HUES48 (cell line): ENCODE measurements at regions not wholly inside any gene's neighbourhood (a gene's known extent, or its start where the extent isn't known, plus 50 kb on each side); places are given as distances from the start of the nearest gene placed in this dataset.

ENCODE experiments used
- H3K27ac ChIP-seq: one replicate; pipeline ENCODE4 v1.7.0; 2013; ENCODE audit warnings: low read depth, low read length, inconsistent platforms
- H3K27me3 ChIP-seq: 2 replicates; pipeline ENCODE4 v1.6.1; 2013; ENCODE audit warnings: mild to moderate bottlenecking, low read length; ENCODE audit not compliant: control insufficient read depth, insufficient read depth
- H3K36me3 ChIP-seq: 2 replicates; pipeline ENCODE4 v1.6.1; 2013; ENCODE audit warnings: low read length; ENCODE audit not compliant: control insufficient read depth, insufficient read depth
- H3K4me1 ChIP-seq: 2 replicates; pipeline ENCODE4 v1.6.1; 2013; ENCODE audit warnings: mild to moderate bottlenecking, low read length; ENCODE audit not compliant: control insufficient read depth, insufficient read depth
- H3K4me3 ChIP-seq: 2 replicates; pipeline ENCODE4 v1.5.1; 2013; ENCODE audit warnings: mild to moderate bottlenecking, low read depth, low read length
- H3K9ac ChIP-seq: 2 replicates; pipeline ENCODE4 v1.6.1; 2013; ENCODE audit warnings: mild to moderate bottlenecking, low read depth, low read length, moderate library complexity
- H3K9me3 ChIP-seq: 2 replicates; pipeline ENCODE4 v1.6.1; 2013; ENCODE audit warnings: low read length; ENCODE audit not compliant: control insufficient read depth, insufficient read depth

DNA sequence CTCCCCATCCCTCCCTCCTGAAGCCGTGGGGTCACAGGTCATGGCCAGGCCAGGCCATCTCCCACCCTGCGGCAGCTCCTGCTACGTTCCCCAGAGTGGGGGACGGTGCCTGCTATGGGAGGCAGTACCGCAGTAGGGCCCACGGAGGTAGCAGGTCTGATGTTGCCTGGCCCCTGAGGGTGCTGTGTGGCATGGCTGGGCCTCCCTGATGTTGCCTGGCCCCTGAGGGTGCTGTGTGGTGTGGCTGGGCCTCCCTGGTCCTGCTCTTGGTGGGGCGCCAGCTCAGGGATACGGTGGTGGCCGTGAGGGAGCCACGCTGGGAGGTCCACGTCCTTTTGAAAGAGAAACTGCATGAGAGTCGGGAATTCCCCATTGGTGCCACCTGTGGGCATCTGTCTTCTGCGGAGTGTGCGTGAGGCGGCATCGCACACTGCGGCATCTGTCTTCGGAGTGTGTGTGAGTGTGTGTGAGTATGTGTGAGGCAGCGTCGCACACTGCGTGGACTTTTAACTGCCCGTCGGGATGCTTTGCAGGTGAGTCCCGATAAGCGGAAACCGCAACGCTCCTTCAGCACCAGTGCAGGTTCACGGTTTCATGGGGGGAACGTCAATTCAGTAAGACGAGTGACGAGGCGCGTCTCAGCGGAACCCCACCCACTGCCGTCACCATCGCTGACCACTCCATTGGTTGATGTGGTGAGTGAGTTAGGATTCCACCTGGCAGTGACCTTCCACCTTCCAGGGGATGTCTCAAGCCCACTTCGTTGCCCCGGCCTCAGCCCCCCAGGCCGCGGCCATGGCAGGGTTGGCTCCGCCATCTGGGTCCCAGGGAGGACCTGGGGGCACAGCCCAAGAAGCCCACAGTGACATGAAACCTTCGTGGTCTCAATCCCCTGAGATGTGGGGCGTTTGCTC, 51.2 kb upstream of the CFAP46 start:
- Histone ChIP-seq H3K27ac (no peak overlapping the region), H3K9ac (no peak overlapping the region), H3K36me3 (no peaks in the 10 kb centered on the region), H3K4me1 (no peaks in the 10 kb centered on the region), H3K27me3 (no peaks in the 10 kb centered on the region), H3K4me3 (no peak overlapping the region), H3K9me3 (no peaks in the 10 kb centered on the region)

GRCh38 chr10:132992433-132993215, 50.3 kb upstream of the CFAP46 start:
- Histone ChIP-seq H3K36me3 (no peaks in the 10 kb centered on the region), H3K9me3 (no peaks in the 10 kb centered on the region), H3K27me3 (no peaks in the 10 kb centered on the region), H3K9ac (no peak overlapping the region), H3K27ac (no peak overlapping the region), H3K4me1 (no peaks in the 10 kb centered on the region), H3K4me3 (no peak overlapping the region)
